Posterior cingulate gyrus (tissue), 11 donors: ENCODE measurements at regions not wholly inside any gene's neighbourhood (a gene's known extent, or its start where the extent isn't known, plus 50 kb on each side); places are given as distances from the start of the nearest gene placed in this dataset.
"Not testable (repeated sequence)": the region's sequence is repeated elsewhere in the genome, so short reads cannot be mapped to it uniquely, and the experiment has no call there.

Source experiments
- DNase-seq, 10 donors: peaks; one replicate each; pipeline versions ENCODE4 v3.0.0 to v3.0.0-alpha.2; 2020 to 2021; ENCODE audit warnings: mixed read lengths in 3 of 10
- intact Hi-C: fragments of 100-400 bp; cut with DNase I; formaldehyde crosslinking; loops from one replicate; pipeline ENCODE4 v1.15.1; 2023

- intact Hi-C loops: not testable (repeated sequence)
Observed at GRCh38 chr10:35263827-35264226, 72.5 kb upstream of the CCNY start.

GRCh38 chr10:35264636-35265035 lies 71.7 kb upstream of the CCNY start:
- intact Hi-C loops: not testable (repeated sequence)

More at GRCh38 chr10:35263827-35264226, 72.5 kb upstream of the CCNY start:
- not testable (repeated sequence) for DNase-seq

GRCh38 chr10:35265435-35265834 lies 70.9 kb upstream of the CCNY start:
- peak in 1 of 10 donors; percentile 79 for DNase-seq
- intact Hi-C loops: no loop called here

More at GRCh38 chr10:35264636-35265035, 71.7 kb upstream of the CCNY start:
- not testable (repeated sequence) for DNase-seq

DNA sequence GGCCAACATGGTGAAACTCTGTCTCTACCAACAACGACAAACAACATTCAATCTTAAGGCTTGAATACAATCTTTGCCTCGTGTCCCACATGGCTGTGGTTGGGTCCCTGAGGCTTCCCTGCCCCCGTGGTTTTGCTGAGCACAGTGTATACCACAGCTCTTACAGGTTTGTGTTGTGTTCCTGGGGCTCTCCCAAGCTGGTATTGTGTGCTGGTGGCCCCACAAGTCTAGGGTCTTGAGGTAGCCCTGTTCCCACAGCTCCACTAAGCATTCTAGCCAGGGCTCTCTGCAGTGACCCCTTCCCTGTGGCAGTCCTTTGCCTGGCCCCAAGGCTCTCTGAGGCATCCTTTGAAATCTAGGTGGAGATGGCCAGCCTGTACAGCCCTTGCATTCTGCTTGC lies 68.0 kb upstream of the CCNY start:
- intact Hi-C loops: no loop called here
- no peak for DNase-seq

DNA sequence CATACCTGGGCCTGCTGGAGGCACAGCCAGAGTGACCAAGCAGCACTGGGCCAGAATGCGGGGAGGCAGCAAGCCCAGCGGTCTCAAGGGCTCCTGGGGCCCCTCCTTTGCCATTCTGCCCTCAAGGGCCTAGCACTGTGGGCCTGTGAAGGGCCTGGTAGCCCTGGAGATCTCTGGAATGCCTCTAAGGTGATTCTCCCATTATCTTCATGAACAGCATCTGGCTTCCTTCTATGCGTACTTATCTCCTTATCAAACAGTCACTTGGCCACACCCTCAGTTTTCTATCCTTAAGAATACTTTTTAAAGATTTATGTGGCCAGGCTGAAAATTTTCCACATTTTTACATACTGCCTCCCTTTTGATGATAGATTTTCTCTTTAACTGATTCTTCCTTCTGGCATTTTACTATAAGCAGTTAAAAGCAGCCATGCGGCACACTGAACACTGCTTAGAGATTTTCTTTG lies 67.5 kb upstream of the CCNY start:
- intact Hi-C loops: no loop called here
- no peak for DNase-seq

DNA sequence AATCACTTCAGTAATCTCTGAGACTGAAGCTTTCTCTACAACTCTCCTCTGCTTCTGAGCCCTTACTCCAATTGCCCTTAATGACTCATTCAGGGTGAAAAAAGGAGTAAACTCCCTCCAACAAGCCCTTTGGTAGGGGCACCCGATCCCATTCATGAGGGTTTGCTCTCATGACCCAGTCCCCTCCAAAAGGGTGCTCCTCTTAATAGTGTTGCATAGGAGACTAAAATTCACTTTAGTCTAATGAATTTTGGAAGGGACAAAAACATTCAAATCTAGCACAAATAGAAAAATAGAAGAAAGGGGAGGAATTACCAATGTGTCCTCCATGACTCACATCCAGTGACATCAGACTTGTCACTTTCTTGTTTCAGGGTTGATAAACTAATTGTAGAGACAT lies 66.2 kb upstream of the CCNY start:
- DNase-seq: no peak
- intact Hi-C loops: no loop called here

DNA sequence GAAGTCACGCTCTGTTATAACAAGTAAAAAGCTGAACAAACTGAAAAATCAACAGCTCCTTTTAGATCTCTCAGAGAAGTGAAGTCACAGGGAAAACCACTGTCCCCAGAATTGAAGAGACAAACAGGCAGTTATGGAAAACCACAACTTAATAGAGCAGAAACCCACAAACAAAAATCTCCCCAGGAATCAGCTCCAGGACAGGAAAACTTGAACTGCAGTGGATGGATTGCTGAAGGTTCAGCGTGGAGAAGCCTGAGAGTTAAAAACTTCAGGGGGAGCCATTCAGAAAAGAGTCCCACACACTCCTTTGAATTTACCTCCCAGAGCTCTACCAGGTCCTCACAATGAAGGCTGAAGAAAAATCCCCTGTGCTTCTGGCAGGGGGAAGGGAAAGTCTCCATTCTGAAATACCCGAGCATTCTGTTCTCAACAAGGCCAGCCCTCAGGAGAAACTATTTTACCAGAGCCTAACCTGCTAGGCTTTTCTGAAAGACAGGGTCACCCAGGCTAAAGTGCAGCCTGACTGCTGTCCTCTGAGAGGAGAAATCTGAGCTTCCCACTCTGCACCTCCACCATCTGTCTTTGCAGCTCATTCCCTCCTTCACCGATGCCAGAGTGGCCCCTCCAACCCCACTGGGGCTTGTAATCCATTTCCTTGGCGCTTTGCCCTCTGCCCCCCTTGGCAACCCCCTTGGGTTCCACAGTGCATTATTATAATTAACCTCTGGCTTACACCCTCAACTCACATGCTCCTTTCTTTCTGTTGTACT lies 65.0 kb upstream of the CCNY start:
- no peak for DNase-seq
- intact Hi-C loops: no loop called here

DNA sequence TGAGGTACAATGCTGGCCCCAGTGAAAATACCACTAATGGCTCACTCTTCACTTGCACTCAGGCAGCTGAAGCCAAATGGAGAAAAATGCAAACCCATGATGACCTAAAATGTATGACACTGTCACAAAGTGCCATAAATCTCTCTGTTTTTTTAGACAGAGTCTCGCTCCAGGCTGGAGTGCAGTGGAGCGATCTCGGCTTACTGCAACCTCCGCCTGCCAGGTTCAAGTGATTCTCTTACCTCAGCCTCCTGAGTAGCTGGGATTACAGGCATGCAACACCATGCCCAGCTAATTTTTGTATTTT lies 64.5 kb upstream of the CCNY start:
- intact Hi-C loops, DNase-seq: not testable (repeated sequence)

DNA sequence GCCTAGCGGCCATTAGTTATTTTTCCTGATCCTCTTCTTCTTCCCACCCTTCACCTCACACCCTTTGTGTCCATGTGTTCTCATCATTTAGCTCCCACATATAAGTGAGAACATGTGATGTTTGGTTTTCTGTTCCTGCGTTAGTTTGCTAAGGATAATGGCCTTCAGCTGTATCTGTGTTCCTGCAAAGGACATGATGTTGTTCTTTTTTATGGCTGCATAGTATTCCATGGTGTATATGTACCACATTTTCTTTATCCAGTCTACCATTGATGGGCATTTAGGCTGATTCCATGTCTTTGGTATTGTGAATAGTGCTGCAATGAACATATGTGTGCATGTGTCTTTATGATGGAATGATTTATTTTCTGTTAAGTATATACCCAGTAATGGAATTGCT lies 63.9 kb upstream of the CCNY start:
- intact Hi-C loops, DNase-seq: not testable (repeated sequence)

DNA sequence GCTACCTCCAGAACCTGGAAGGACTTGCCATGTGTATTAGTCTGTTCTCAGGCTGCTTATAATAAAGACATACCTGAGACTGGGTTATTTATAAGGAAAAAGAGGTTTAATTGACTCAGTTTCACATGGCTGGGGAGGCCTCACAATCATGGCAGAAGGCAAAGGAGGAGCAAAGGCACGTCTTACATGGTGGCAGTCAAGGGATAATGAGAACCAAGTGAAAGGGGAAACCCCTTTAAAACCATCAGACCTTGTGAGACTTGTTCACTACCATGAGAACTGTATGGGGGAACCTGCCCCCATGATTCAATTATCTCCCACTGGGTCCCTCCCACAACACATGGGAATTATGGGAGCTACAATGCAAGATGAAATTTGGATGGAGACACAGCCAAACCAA lies 62.3 kb upstream of the CCNY start:
- intact Hi-C loops, DNase-seq: not testable (repeated sequence)

DNA sequence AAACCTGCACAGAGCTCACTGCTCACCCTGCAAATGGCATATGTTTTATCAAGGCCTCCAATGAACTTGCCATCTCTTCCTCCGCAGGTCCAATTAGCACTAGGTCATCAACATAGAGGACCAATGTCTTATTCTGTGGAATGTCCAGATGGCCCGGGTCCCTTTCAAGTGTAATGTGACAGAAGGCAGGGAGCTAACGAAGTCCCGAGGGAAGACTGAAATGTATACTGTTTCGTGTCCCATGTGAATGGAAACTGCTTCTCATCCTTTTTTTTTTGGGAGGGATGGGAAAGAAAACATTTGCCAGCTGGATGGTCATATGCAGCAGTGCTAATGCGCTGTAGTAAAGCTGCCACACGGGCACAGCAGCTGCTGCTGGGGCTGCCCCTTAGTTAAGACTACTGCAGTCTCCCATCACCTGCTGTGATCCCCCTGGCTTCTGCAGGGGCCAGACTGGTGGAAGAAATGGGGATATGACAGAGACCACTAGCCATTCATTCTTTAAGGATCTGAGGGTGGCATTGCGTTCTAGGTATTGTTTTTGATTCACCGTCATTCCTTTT lies 61.7 kb upstream of the CCNY start:
- intact Hi-C loops: no loop called here
- DNase-seq: no peak

DNA sequence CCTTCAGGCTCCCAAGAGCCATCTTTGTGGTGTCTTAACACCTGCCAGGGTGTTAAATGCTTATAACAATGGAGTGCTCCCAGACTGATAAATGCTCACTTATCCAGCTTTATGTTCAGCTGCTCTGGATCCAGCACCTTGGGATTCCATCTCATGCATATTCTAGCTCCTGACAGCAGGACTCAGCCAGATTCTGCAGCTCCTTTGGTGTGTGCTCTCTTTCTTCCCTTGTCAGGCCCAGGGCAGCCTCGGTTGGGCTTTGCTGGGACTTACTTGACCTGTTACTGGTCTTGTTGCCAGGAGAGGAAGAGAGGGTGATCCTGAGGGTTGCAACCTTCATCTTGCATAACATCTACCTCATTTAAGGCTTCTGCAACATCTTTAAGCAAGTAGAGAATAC lies 59.4 kb upstream of the CCNY start:
- intact Hi-C loops: no loop called here
- DNase-seq: no peak

GRCh38 chr10:35280246-35280645 lies 56.1 kb upstream of the CCNY start:
- intact Hi-C loops, DNase-seq: not testable (repeated sequence)
